ENCODE measurements at regions not wholly inside any gene's neighbourhood (a gene's known extent, or its start where the extent isn't known, plus 50 kb on each side); places are given as distances from the start of the nearest gene placed in this dataset.

DNA sequence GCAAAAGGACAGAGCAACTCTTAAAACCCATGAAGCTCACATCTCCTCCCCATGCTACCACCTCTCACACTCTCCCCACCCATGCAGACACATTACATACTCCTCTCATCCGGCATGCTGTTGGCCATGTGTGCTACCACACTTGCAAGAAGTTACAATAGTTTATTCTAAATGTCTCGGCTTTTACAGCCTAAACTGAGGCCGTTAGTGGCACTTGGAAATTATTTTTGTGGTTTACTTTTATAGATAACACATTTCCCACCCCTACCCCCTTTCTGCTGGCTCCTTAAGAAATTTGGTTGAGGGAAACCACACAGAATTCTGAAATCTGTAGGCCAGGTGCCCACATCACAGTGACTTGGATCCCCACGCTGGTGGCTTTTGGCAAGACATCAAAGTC, 141.1 kb upstream of the HHIP start:
- TF ChIP-seq, protein P1, sequence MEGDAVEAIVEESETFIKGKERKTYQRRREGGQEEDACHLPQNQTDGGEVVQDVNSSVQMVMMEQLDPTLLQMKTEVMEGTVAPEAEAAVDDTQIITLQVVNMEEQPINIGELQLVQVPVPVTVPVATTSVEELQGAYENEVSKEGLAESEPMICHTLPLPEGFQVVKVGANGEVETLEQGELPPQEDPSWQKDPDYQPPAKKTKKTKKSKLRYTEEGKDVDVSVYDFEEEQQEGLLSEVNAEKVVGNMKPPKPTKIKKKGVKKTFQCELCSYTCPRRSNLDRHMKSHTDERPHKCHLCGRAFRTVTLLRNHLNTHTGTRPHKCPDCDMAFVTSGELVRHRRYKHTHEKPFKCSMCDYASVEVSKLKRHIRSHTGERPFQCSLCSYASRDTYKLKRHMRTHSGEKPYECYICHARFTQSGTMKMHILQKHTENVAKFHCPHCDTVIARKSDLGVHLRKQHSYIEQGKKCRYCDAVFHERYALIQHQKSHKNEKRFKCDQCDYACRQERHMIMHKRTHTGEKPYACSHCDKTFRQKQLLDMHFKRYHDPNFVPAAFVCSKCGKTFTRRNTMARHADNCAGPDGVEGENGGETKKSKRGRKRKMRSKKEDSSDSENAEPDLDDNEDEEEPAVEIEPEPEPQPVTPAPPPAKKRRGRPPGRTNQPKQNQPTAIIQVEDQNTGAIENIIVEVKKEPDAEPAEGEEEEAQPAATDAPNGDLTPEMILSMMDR (conservative IDR thresholded peaks at IDR 0.05), result no peak
- no peak for DNase-seq (ENCODE audit: low read depth, low spot score)
- H3K27me3 Mint-ChIP-seq (ENCODE audit: low read depth), result no peaks in the 10 kb centered on the region
- H3K4me3 Mint-ChIP-seq, result no peak overlapping the region
- peaks cover 6% of the 10 kb centered on the region for H3K9me3 Mint-ChIP-seq
- no peak overlapping the region for H3K27ac Mint-ChIP-seq (ENCODE audit: unreplicated experiment)
- no peaks in the 10 kb centered on the region for H3K36me3 Mint-ChIP-seq (ENCODE audit: low read depth)
- peaks cover 11% of the 10 kb centered on the region for H3K4me1 Mint-ChIP-seq

- Mint-ChIP-seq H3K4me1 (no peaks in the 10 kb centered on the region), H3K4me3 (no peak overlapping the region), H3K27ac (ENCODE audit: unreplicated experiment) (no peak overlapping the region), H3K9me3 (peaks cover 3% of the 10 kb centered on the region), H3K36me3 (ENCODE audit: low read depth) (no peaks in the 10 kb centered on the region), H3K27me3 (ENCODE audit: low read depth) (no peaks in the 10 kb centered on the region)
- TF ChIP-seq, protein P1 (conservative IDR thresholded peaks at IDR 0.05), result no peak
- no peak for DNase-seq (ENCODE audit: low read depth, low spot score)
These were observed 138.4 kb upstream of the HHIP start for GRCh38 chr4:144507311-144508101.

GRCh38 chr4:144509088-144510015, 136.6 kb upstream of the HHIP start:
- TF ChIP-seq, protein P1 (conservative IDR thresholded peaks at IDR 0.05), result no peak
- no peaks in the 10 kb centered on the region for H3K27me3 Mint-ChIP-seq (ENCODE audit: low read depth)
- H3K36me3 Mint-ChIP-seq (ENCODE audit: low read depth), result no peaks in the 10 kb centered on the region
- peaks cover 3% of the 10 kb centered on the region for H3K9me3 Mint-ChIP-seq
- DNase-seq (ENCODE audit: low read depth, low spot score), result no peak
- no peak overlapping the region for H3K4me3 Mint-ChIP-seq
- H3K27ac Mint-ChIP-seq (ENCODE audit: unreplicated experiment), result no peak overlapping the region
- H3K4me1 Mint-ChIP-seq, result no peaks in the 10 kb centered on the region

DNA sequence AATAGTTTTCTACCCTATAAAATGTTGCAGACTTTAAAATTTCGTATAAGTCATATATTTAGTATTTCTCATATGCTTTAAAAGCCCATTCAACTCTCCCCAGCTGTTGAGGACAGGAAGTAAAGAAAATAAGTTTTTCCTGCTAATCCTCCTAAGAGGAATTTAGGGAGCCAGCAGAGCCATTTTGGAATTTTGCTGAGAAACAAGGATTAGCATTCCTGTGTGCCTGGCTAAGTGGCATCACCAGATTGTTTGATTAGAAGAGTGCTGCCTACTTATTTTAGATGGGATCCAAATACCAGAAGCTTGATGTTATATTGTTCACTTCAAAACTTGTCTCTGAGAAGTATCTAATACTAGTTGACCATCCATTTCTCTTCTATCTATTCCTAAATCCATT, 131.2 kb upstream of the HHIP start:
- Mint-ChIP-seq H3K27me3 (ENCODE audit: low read depth) (no peaks in the 10 kb centered on the region), H3K27ac (ENCODE audit: unreplicated experiment) (no peak overlapping the region), H3K4me3 (no peak overlapping the region), H3K4me1 (no peaks in the 10 kb centered on the region), H3K36me3 (ENCODE audit: low read depth) (no peaks in the 10 kb centered on the region), H3K9me3 (no peaks in the 10 kb centered on the region)
- no peak for DNase-seq (ENCODE audit: low read depth, low spot score)
- TF ChIP-seq, protein P1 (conservative IDR thresholded peaks at IDR 0.05), result no peak

- Mint-ChIP-seq H3K27me3 (ENCODE audit: low read depth) (no peaks in the 10 kb centered on the region), H3K4me1 (no peaks in the 10 kb centered on the region), H3K27ac (ENCODE audit: unreplicated experiment) (no peak overlapping the region), H3K36me3 (ENCODE audit: low read depth) (no peaks in the 10 kb centered on the region), H3K9me3 (no peaks in the 10 kb centered on the region), H3K4me3 (no peak overlapping the region)
- no peak for DNase-seq (ENCODE audit: low read depth, low spot score)
- TF ChIP-seq, protein P1 (conservative IDR thresholded peaks at IDR 0.05), result no peak
These were observed 127.6 kb upstream of the HHIP start for GRCh38 chr4:144518181-144518895.

Data from neural crest cell (in vitro differentiated cells).